ENCODE measurements at regions not wholly inside any gene's neighbourhood (a gene's known extent, or its start where the extent isn't known, plus 50 kb on each side); places are given as distances from the start of the nearest gene placed in this dataset.

GRCh38 chr1:239682960-239683359 is 296.6 kb downstream of the CHRM3 start:
- DNase-seq (ENCODE audit: low read depth) = peak; percentile 27

GRCh38 chr1:239686386-239686785 is 300.0 kb downstream of the CHRM3 start:
- DNase-seq (ENCODE audit: low read depth) = no peak

GRCh38 chr1:239696317-239696716 is 309.9 kb downstream of the CHRM3 start:
- no peak for DNase-seq (ENCODE audit: low read depth)

- no peak for DNase-seq (ENCODE audit: low read depth)
These were observed 314.3 kb downstream of the CHRM3 start for GRCh38 chr1:239700667-239701066.

- no peak for DNase-seq (ENCODE audit: low read depth)
These were observed 316.7 kb downstream of the CHRM3 start for GRCh38 chr1:239703075-239703474.

- DNase-seq (ENCODE audit: low read depth) = no peak
These were observed 320.0 kb downstream of the CHRM3 start for GRCh38 chr1:239706245-239706892.

GRCh38 chr1:239707615-239708014 is 321.2 kb downstream of the CHRM3 start:
- no peak for DNase-seq (ENCODE audit: low read depth)

GRCh38 chr1:239708622-239709021 is 322.3 kb downstream of the CHRM3 start:
- no peak for DNase-seq (ENCODE audit: low read depth)

GRCh38 chr1:239711768-239712167 is 325.4 kb downstream of the CHRM3 start:
- DNase-seq (ENCODE audit: low read depth) = no peak

- peak; percentile 58 for DNase-seq (ENCODE audit: low read depth)
These were observed 330.9 kb downstream of the CHRM3 start for GRCh38 chr1:239717097-239717917.

GRCh38 chr1:239717918-239718184 is 331.5 kb downstream of the CHRM3 start:
- no peak for DNase-seq (ENCODE audit: low read depth)

GRCh38 chr1:239718571-239718970 is 332.2 kb downstream of the CHRM3 start:
- DNase-seq (ENCODE audit: low read depth) = no peak

GRCh38 chr1:239718997-239719628 is 332.7 kb downstream of the CHRM3 start:
- DNase-seq (ENCODE audit: low read depth) = peak; percentile 56

- peak; percentile 32 for DNase-seq (ENCODE audit: low read depth)
These were observed 333.4 kb downstream of the CHRM3 start for GRCh38 chr1:239719642-239720258.

- no peak for DNase-seq (ENCODE audit: low read depth)
These were observed 335.7 kb downstream of the CHRM3 start for GRCh38 chr1:239722035-239722434.

- DNase-seq (ENCODE audit: low read depth) = no peak
These were observed 337.5 kb downstream of the CHRM3 start for GRCh38 chr1:239723776-239724367.

- DNase-seq (ENCODE audit: low read depth) = no peak
These were observed 339.0 kb downstream of the CHRM3 start for GRCh38 chr1:239725371-239725770.

GRCh38 chr1:239725933-239726332 is 339.6 kb downstream of the CHRM3 start:
- DNase-seq (ENCODE audit: low read depth) = no peak

GRCh38 chr1:239730378-239730777 is 344.0 kb downstream of the CHRM3 start:
- DNase-seq (ENCODE audit: low read depth) = no peak

GRCh38 chr1:239731082-239731748 is 344.8 kb downstream of the CHRM3 start:
- peak; percentile 58 for DNase-seq (ENCODE audit: low read depth)

- DNase-seq (ENCODE audit: low read depth) = no peak
These were observed 346.4 kb downstream of the CHRM3 start for GRCh38 chr1:239732770-239733169.

GRCh38 chr1:239733995-239734394 is 347.6 kb downstream of the CHRM3 start:
- peak; percentile 42 for DNase-seq (ENCODE audit: low read depth)
